ENCODE measurements at regions not wholly inside any gene's neighbourhood (a gene's known extent, or its start where the extent isn't known, plus 50 kb on each side); places are given as distances from the start of the nearest gene placed in this dataset.

- no peak overlapping the region for H3K4me3 Mint-ChIP-seq (ENCODE audit: low read depth)
- H3K27me3 Mint-ChIP-seq = no peaks in the 10 kb centered on the region
- no peaks in the 10 kb centered on the region for H3K9me3 Mint-ChIP-seq (ENCODE audit: low read depth)
- H3K27ac Mint-ChIP-seq = no peak overlapping the region
- H3K4me1 Mint-ChIP-seq (ENCODE audit: low read depth) = peaks cover 1% of the 10 kb centered on the region
- no peak for TF ChIP-seq CTCF (IDR thresholded peaks at IDR 0.05; ENCODE audit: unreplicated experiment)
- no peaks in the 10 kb centered on the region for H3K36me3 Mint-ChIP-seq (ENCODE audit: insufficient read depth)
- no peak for DNase-seq (ENCODE audit: low spot score, unreplicated experiment)
Observed at GRCh38 chr10:94052866-94053791, 59.4 kb downstream of the PLCE1 start.

GRCh38 chr10:94059178-94059883 is 65.6 kb downstream of the PLCE1 start:
- no peaks in the 10 kb centered on the region for H3K27me3 Mint-ChIP-seq
- H3K27ac Mint-ChIP-seq = no peak overlapping the region
- peaks cover 3% of the 10 kb centered on the region for H3K4me1 Mint-ChIP-seq (ENCODE audit: low read depth)
- DNase-seq (ENCODE audit: low spot score, unreplicated experiment) = no peak
- no peak overlapping the region for H3K4me3 Mint-ChIP-seq (ENCODE audit: low read depth)
- no peaks in the 10 kb centered on the region for H3K9me3 Mint-ChIP-seq (ENCODE audit: low read depth)
- no peaks in the 10 kb centered on the region for H3K36me3 Mint-ChIP-seq (ENCODE audit: insufficient read depth)
- no peak for TF ChIP-seq CTCF (IDR thresholded peaks at IDR 0.05; ENCODE audit: unreplicated experiment)

GRCh38 chr10:94061026-94061425 is 67.3 kb downstream of the PLCE1 start:
- Mint-ChIP-seq H3K4me1 (ENCODE audit: low read depth) (peaks cover 3% of the 10 kb centered on the region), H3K9me3 (ENCODE audit: low read depth) (no peaks in the 10 kb centered on the region), H3K27me3 (no peaks in the 10 kb centered on the region), H3K27ac (no peak overlapping the region), H3K4me3 (ENCODE audit: low read depth) (no peak overlapping the region), H3K36me3 (ENCODE audit: insufficient read depth) (no peaks in the 10 kb centered on the region)
- TF ChIP-seq CTCF (IDR thresholded peaks at IDR 0.05; ENCODE audit: unreplicated experiment) = no peak
- DNase-seq (ENCODE audit: low spot score, unreplicated experiment) = no peak

GRCh38 chr10:94062611-94063010 is 68.9 kb downstream of the PLCE1 start:
- no peak overlapping the region for H3K4me3 Mint-ChIP-seq (ENCODE audit: low read depth)
- peaks cover 3% of the 10 kb centered on the region for H3K4me1 Mint-ChIP-seq (ENCODE audit: low read depth)
- TF ChIP-seq CTCF (IDR thresholded peaks at IDR 0.05; ENCODE audit: unreplicated experiment) = no peak
- no peak for DNase-seq (ENCODE audit: low spot score, unreplicated experiment)
- H3K36me3 Mint-ChIP-seq (ENCODE audit: insufficient read depth) = no peaks in the 10 kb centered on the region
- H3K9me3 Mint-ChIP-seq (ENCODE audit: low read depth) = no peaks in the 10 kb centered on the region
- H3K27ac Mint-ChIP-seq = no peak overlapping the region
- H3K27me3 Mint-ChIP-seq = no peaks in the 10 kb centered on the region

GRCh38 chr10:94065362-94065761 is 71.6 kb downstream of the PLCE1 start:
- Mint-ChIP-seq H3K4me1 (ENCODE audit: low read depth) (no peaks in the 10 kb centered on the region), H3K27ac (no peak overlapping the region), H3K27me3 (no peaks in the 10 kb centered on the region), H3K9me3 (ENCODE audit: low read depth) (no peaks in the 10 kb centered on the region), H3K4me3 (ENCODE audit: low read depth) (no peak overlapping the region), H3K36me3 (ENCODE audit: insufficient read depth) (no peaks in the 10 kb centered on the region)
- DNase-seq (ENCODE audit: low spot score, unreplicated experiment) = no peak
- no peak for TF ChIP-seq CTCF (IDR thresholded peaks at IDR 0.05; ENCODE audit: unreplicated experiment)
